ENCODE measurements at regions not wholly inside any gene's neighbourhood (a gene's known extent, or its start where the extent isn't known, plus 50 kb on each side); places are given as distances from the start of the nearest gene placed in this dataset.

GRCh38 chr12:13719986-13720385 lies 261.4 kb downstream of the GRIN2B start:
- no peak for ATAC-seq (ENCODE audit: low FRiP score)
- no peak for DNase-seq (ENCODE audit: low spot score)
- TF ChIP-seq CTCF (IDR thresholded peaks at IDR 0.05): no peak

GRCh38 chr12:13718271-13718670 lies 263.1 kb downstream of the GRIN2B start:
- ATAC-seq (ENCODE audit: low FRiP score) (no peak), DNase-seq (ENCODE audit: low spot score) (no peak)
- TF ChIP-seq CTCF (IDR thresholded peaks at IDR 0.05): no peak

DNA sequence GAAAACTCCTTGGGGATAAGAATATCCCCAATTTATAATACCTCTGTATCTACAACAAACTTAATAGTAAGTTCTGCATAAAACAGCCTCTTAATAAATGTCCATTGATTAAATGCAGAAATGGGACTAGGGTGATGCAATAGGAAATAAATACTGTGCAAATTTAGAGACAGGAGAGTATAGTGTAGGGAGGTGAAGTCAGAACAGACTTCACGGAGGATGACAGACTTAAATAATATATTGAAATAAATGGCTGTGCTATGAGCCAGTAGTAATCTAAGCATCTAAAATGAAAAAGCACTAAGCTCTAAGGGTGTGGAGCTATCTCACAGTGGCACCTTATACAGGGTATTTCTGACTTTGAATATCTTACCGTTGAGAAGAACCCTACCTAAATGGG lies 265.3 kb downstream of the GRIN2B start:
- DNase-seq (ENCODE audit: low spot score) (no peak), ATAC-seq (ENCODE audit: low FRiP score) (no peak)
- TF ChIP-seq CTCF (IDR thresholded peaks at IDR 0.05): no peak

GRCh38 chr12:13713556-13714410 lies 267.6 kb downstream of the GRIN2B start:
- no peak for TF ChIP-seq CTCF (IDR thresholded peaks at IDR 0.05)
- ATAC-seq (ENCODE audit: low FRiP score) (no peak), DNase-seq (ENCODE audit: low spot score) (no peak)

DNA sequence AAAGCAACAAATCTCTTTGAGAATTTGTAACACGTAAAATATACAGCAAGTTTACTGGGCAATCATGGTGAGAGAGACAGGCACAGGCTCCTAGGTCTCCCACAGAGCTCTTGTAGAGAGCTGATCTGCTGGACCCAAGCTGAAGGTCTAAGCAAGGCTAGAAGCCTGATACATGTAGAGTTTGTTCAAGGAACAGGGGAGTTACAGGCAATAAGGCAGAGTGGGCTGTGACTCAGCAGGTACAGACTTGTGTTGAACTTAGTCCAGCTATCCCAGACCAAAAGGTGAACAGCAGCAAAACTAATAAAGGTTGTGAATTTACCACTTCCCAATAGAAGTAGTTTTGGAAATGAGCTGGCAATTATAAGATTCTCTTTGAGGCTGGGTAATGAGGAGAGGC lies 273.6 kb downstream of the GRIN2B start:
- no peak for TF ChIP-seq CTCF (IDR thresholded peaks at IDR 0.05)
- DNase-seq (ENCODE audit: low spot score) (no peak), ATAC-seq (ENCODE audit: low FRiP score) (no peak)

DNA sequence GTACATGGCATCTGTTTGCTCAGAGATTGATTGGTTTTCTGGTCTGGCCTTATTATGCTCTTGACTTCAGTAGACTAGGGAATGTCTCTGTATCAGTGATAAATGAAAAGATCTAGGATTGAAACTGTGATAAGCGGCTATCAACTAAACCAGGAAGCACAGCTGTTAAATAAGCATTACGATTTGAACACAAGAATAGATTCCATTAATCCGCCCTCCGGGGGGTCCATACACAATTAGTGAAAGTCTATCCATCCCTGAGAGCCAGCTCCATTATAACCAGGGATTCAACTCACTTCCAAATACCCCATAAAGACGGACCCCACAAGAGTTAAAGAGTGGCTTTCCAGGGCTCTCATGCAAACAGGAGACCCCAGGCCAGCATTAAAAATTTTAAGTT lies 279.0 kb downstream of the GRIN2B start:
- ATAC-seq (ENCODE audit: low FRiP score) (no peak), DNase-seq (ENCODE audit: low spot score) (no peak)
- no peak for TF ChIP-seq CTCF (IDR thresholded peaks at IDR 0.05)

DNA sequence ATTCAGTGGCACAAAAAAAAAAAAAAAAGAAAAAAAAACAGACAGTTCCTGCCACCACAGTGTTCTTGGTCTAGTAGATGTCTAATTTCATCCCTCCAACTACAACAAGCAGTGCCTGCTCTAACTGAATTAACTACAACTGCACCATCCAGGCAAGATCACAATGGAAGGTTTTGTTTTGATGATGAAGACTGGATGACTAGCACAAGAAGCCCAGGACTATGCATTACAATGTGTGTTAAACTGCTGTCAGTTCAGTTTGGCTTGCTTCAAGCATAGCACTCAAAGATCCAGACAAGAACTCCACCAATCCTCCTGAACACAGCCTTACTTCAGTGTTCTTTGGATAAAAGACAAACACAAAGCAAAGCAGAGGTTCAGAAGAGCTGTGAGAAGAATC lies 279.9 kb downstream of the GRIN2B start:
- DNase-seq (ENCODE audit: low spot score): no peak
- no peak for TF ChIP-seq CTCF (IDR thresholded peaks at IDR 0.05)
- no peak for ATAC-seq (ENCODE audit: low FRiP score)
